ENCODE measurements at regions not wholly inside any gene's neighbourhood (a gene's known extent, or its start where the extent isn't known, plus 50 kb on each side); places are given as distances from the start of the nearest gene placed in this dataset.

DNA sequence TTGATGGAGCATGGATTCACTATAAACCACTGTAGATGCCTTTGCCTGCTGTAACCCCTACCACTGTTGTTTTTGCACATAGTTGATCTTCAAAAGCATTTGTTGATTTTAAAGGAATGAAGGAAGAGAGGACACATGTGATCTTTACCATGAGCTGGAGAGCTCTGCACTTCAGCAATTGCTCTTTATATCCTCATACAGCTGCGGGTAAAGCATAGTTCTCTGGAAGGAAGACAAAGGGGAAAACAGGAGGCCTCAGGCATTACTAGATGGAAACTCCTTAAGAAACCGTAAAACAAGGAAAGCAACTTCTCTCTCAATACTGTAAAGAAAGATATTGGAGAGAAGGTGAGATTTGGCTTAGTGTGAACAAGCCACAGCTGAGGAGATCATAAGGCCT is 60.6 kb downstream of the SCG2 start:
- TF ChIP-seq, protein P1, sequence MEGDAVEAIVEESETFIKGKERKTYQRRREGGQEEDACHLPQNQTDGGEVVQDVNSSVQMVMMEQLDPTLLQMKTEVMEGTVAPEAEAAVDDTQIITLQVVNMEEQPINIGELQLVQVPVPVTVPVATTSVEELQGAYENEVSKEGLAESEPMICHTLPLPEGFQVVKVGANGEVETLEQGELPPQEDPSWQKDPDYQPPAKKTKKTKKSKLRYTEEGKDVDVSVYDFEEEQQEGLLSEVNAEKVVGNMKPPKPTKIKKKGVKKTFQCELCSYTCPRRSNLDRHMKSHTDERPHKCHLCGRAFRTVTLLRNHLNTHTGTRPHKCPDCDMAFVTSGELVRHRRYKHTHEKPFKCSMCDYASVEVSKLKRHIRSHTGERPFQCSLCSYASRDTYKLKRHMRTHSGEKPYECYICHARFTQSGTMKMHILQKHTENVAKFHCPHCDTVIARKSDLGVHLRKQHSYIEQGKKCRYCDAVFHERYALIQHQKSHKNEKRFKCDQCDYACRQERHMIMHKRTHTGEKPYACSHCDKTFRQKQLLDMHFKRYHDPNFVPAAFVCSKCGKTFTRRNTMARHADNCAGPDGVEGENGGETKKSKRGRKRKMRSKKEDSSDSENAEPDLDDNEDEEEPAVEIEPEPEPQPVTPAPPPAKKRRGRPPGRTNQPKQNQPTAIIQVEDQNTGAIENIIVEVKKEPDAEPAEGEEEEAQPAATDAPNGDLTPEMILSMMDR (IDR thresholded peaks at IDR 0.05; ENCODE audit: unreplicated experiment), result no peak
- H3K27me3 Mint-ChIP-seq (ENCODE audit: unreplicated experiment), result no peaks in the 10 kb centered on the region
- no peak overlapping the region for H3K27ac Mint-ChIP-seq (ENCODE audit: unreplicated experiment)
- intact Hi-C loops (cut with micrococcal nuclease; ENCODE audit: unreplicated experiment), result no loop called here
- no TSS peak for BruUV-seq (replicated peaks)
- no peak for DNase-seq
- CTCF ChIA-PET, result interaction anchor here (0.6 kb wide), 1 partner anchor 296 kb away, joined by 3 read pairs; the partner anchor contains the start of gene AP1S3
- peaks cover 2% of the 10 kb centered on the region for H3K9me3 Mint-ChIP-seq (ENCODE audit: low read depth, unreplicated experiment)
- H3K4me3 Mint-ChIP-seq (ENCODE audit: low read depth, unreplicated experiment), result no peak overlapping the region
- H3K4me1 Mint-ChIP-seq (ENCODE audit: low read depth, unreplicated experiment), result peaks cover 39% of the 10 kb centered on the region
- H3K36me3 Mint-ChIP-seq (ENCODE audit: insufficient read depth, unreplicated experiment), result no peaks in the 10 kb centered on the region

DNA sequence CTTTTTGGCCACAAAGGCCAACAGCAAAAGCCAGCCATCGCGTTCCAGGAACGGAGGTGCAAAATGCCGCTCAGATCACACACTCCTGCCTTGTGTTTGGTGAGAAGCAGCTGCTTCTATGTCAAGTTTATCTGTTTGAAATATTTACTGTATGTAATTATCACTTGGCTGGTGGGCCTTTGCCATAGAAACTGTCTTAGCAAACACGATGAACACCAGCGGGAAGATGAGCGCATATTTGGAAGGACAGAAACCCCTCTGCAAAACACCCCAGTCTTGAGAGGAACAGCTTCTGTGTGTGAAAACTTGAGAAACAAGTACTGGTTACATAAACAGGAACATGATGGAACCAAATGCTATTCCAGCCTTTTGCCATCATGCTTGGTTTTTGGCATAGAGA is 59.7 kb downstream of the SCG2 start:
- H3K27ac Mint-ChIP-seq (ENCODE audit: unreplicated experiment), result no peak overlapping the region
- H3K36me3 Mint-ChIP-seq (ENCODE audit: insufficient read depth, unreplicated experiment), result no peaks in the 10 kb centered on the region
- CTCF ChIA-PET, result no interaction called here
- TF ChIP-seq, protein P1 (IDR thresholded peaks at IDR 0.05; ENCODE audit: unreplicated experiment), result no peak
- peaks cover 2% of the 10 kb centered on the region for H3K9me3 Mint-ChIP-seq (ENCODE audit: low read depth, unreplicated experiment)
- no TSS peak for BruUV-seq (replicated peaks)
- intact Hi-C loops (cut with micrococcal nuclease; ENCODE audit: unreplicated experiment), result no loop called here
- no peak overlapping the region for H3K4me3 Mint-ChIP-seq (ENCODE audit: low read depth, unreplicated experiment)
- peaks cover 36% of the 10 kb centered on the region for H3K4me1 Mint-ChIP-seq (ENCODE audit: low read depth, unreplicated experiment)
- no peak for DNase-seq
- no peaks in the 10 kb centered on the region for H3K27me3 Mint-ChIP-seq (ENCODE audit: unreplicated experiment)

DNA sequence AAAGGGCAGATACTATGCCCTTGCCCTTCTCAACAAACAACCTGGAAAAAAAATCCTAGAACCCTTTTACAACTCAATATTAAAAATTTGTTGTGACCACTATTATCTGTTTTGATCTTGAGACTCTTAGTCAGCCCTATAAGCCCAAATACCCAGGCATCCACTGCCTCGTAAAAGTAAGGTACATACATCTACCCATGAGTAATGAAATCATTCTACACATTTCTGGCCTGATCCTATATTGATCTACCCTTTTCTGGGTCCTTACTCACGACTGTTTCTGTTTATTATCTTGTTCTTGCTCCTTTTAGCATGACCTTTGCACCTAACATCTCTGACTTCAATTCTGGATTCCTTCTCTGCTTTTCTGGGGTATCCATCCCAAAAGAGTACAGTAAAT is 56.8 kb downstream of the SCG2 start:
- intact Hi-C loops (cut with micrococcal nuclease; ENCODE audit: unreplicated experiment), result no loop called here
- Mint-ChIP-seq H3K36me3 (ENCODE audit: insufficient read depth, unreplicated experiment) (peaks cover 6% of the 10 kb centered on the region), H3K9me3 (ENCODE audit: low read depth, unreplicated experiment) (no peaks in the 10 kb centered on the region), H3K4me1 (ENCODE audit: low read depth, unreplicated experiment) (peaks cover 39% of the 10 kb centered on the region), H3K27ac (ENCODE audit: unreplicated experiment) (no peak overlapping the region), H3K4me3 (ENCODE audit: low read depth, unreplicated experiment) (no peak overlapping the region), H3K27me3 (ENCODE audit: unreplicated experiment) (no peaks in the 10 kb centered on the region)
- BruUV-seq (replicated peaks), result no TSS peak
- TF ChIP-seq, protein P1 (IDR thresholded peaks at IDR 0.05; ENCODE audit: unreplicated experiment), result no peak
- CTCF ChIA-PET, result no interaction called here
- DNase-seq, result no peak

DNA sequence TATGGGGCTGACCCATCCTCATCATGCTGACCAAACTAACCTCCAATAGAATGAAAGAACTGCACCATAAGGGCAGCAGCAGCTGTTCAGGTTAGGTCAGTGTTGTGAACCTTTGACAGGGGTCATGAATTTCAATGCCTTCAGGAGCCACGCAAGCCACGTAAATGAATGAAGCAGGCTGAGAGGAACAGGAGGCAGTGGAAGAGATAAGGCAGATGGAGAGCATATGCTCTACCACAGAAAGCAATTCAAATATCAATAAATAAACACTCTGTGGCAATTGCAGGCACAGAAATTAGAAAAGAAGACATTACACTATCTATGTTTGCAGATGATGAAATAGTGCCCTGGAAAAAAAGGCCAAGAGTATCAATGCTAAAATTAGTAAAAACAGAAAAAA is 56.3 kb downstream of the SCG2 start:
- peaks cover 43% of the 10 kb centered on the region for H3K4me1 Mint-ChIP-seq (ENCODE audit: low read depth, unreplicated experiment)
- no peak overlapping the region for H3K4me3 Mint-ChIP-seq (ENCODE audit: low read depth, unreplicated experiment)
- no peaks in the 10 kb centered on the region for H3K27me3 Mint-ChIP-seq (ENCODE audit: unreplicated experiment)
- H3K27ac Mint-ChIP-seq (ENCODE audit: unreplicated experiment), result no peak overlapping the region
- H3K36me3 Mint-ChIP-seq (ENCODE audit: insufficient read depth, unreplicated experiment), result peaks cover 6% of the 10 kb centered on the region
- intact Hi-C loops (cut with micrococcal nuclease; ENCODE audit: unreplicated experiment), result no loop called here
- TF ChIP-seq, protein P1 (IDR thresholded peaks at IDR 0.05; ENCODE audit: unreplicated experiment), result no peak
- H3K9me3 Mint-ChIP-seq (ENCODE audit: low read depth, unreplicated experiment), result no peaks in the 10 kb centered on the region
- no peak for DNase-seq
- BruUV-seq (replicated peaks), result no TSS peak
- CTCF ChIA-PET, result no interaction called here
